MM.1S (cell line): ENCODE measurements at regions not wholly inside any gene's neighbourhood (a gene's known extent, or its start where the extent isn't known, plus 50 kb on each side); places are given as distances from the start of the nearest gene placed in this dataset.

ENCODE experiments used
- EZH2 ChIP-seq: fragments of 300-600 bp; sonication (generic); optimal IDR thresholded peaks from 2 replicates; pipeline ENCODE3; 2017; ENCODE audit warnings: low read depth, mild to moderate bottlenecking, antibody characterized with exemption, low read length, mixed read lengths
- EZH2phosphoT487 ChIP-seq: fragments of 300-600 bp; sonication (generic); IDR thresholded peaks from 2 replicates; pipeline ENCODE4 v1.6.1; 2018; ENCODE audit warnings: antibody characterized with exemption, low read length
- TF ChIP-seq, protein P1 (sequence below): fragments of 300-600 bp; sonication (generic); IDR thresholded peaks from 2 replicates; pipeline ENCODE4 v1.5.1; 2016; ENCODE audit warnings: antibody characterized with exemption, low read length, mixed read lengths

DNA sequence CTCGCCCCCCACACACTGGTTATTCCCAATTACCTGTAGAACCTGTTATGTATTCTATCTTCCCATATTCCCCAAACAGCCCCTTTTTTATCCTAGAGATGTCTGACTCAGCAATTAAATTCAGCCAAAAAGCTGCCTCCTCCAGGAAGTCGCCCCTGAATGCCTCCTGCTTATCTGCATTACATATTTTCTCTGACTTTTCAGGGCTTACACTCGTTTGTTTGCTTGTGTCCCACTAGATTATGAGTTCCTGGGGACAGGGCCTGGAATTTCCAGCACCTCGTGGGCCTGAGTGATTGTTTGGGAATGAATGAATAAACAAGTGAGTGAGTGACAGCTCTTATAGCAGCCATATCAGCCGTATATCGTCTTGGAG lies 99.3 kb upstream of the RFLNA start:
- TF ChIP-seq EZH2phosphoT487 (no peak), EZH2 (no peak)
- TF ChIP-seq, protein P1, sequence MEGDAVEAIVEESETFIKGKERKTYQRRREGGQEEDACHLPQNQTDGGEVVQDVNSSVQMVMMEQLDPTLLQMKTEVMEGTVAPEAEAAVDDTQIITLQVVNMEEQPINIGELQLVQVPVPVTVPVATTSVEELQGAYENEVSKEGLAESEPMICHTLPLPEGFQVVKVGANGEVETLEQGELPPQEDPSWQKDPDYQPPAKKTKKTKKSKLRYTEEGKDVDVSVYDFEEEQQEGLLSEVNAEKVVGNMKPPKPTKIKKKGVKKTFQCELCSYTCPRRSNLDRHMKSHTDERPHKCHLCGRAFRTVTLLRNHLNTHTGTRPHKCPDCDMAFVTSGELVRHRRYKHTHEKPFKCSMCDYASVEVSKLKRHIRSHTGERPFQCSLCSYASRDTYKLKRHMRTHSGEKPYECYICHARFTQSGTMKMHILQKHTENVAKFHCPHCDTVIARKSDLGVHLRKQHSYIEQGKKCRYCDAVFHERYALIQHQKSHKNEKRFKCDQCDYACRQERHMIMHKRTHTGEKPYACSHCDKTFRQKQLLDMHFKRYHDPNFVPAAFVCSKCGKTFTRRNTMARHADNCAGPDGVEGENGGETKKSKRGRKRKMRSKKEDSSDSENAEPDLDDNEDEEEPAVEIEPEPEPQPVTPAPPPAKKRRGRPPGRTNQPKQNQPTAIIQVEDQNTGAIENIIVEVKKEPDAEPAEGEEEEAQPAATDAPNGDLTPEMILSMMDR: no peak
